HFFc6 (cell line): ENCODE measurements at regions not wholly inside any gene's neighbourhood (a gene's known extent, or its start where the extent isn't known, plus 50 kb on each side); places are given as distances from the start of the nearest gene placed in this dataset.

Source experiments
- DNase-seq: peaks from one replicate; pipeline ENCODE4 v3.0.0-alpha.2; 2018
- H3K27ac Mint-ChIP-seq: 2 replicates; pipeline ENCODE4 v1.8.0; 2020; ENCODE audit warnings: mild to moderate bottlenecking, mixed read lengths
- H3K27me3 Mint-ChIP-seq: 2 replicates; pipeline ENCODE4 v1.8.0; 2021; ENCODE audit warnings: mild to moderate bottlenecking, moderate library complexity, mixed read lengths; ENCODE audit not compliant: insufficient read depth
- H3K36me3 Mint-ChIP-seq: 2 replicates; pipeline ENCODE4 v1.8.0; 2021; ENCODE audit warnings: low read depth, mixed read lengths
- H3K4me1 Mint-ChIP-seq: 2 replicates; pipeline ENCODE4 v1.8.0; 2020; ENCODE audit warnings: low read depth, mixed read lengths
- H3K4me3 Mint-ChIP-seq: 2 replicates; pipeline ENCODE4 v1.8.0; 2020; ENCODE audit warnings: mild to moderate bottlenecking, moderate library complexity, mixed read lengths
- H3K9me3 Mint-ChIP-seq: 2 replicates; pipeline ENCODE4 v1.8.0; 2020; ENCODE audit warnings: mild to moderate bottlenecking, mixed read lengths
- CTCF ChIP-seq: fragments of 200-600 bp; sonication (generic); IDR thresholded peaks from 2 replicates; pipeline ENCODE4 v1.5.0; 2021; ENCODE audit warnings: antibody characterized with exemption, mild to moderate bottlenecking

GRCh38 chr3:5384557-5385236 is 197.2 kb downstream of the EDEM1 start:
- no peak for DNase-seq
- H3K4me3 Mint-ChIP-seq: no peak overlapping the region
- H3K27me3 Mint-ChIP-seq: no peaks in the 10 kb centered on the region
- H3K27ac Mint-ChIP-seq: no peak overlapping the region
- TF ChIP-seq CTCF: no peak
- no peaks in the 10 kb centered on the region for H3K4me1 Mint-ChIP-seq
- peaks cover 8% of the 10 kb centered on the region; the same call in 1 of the 2 replicates for H3K9me3 Mint-ChIP-seq
- no peaks in the 10 kb centered on the region for H3K36me3 Mint-ChIP-seq

GRCh38 chr3:5388091-5388490 is 200.6 kb downstream of the EDEM1 start:
- Mint-ChIP-seq H3K27me3 (no peaks in the 10 kb centered on the region), H3K36me3 (no peaks in the 10 kb centered on the region), H3K27ac (no peak overlapping the region), H3K4me3 (no peak overlapping the region), H3K4me1 (no peaks in the 10 kb centered on the region), H3K9me3 (peaks cover 2% of the 10 kb centered on the region; the same call in 1 of the 2 replicates)
- DNase-seq: no peak
- TF ChIP-seq CTCF: no peak

GRCh38 chr3:5389057-5389456 is 201.6 kb downstream of the EDEM1 start:
- no peak overlapping the region for H3K27ac Mint-ChIP-seq
- no peak for TF ChIP-seq CTCF
- peaks cover 4% of the 10 kb centered on the region; the same call in 1 of the 2 replicates for H3K9me3 Mint-ChIP-seq
- no peaks in the 10 kb centered on the region for H3K4me1 Mint-ChIP-seq
- H3K36me3 Mint-ChIP-seq: no peaks in the 10 kb centered on the region
- DNase-seq: no peak
- no peak overlapping the region for H3K4me3 Mint-ChIP-seq
- H3K27me3 Mint-ChIP-seq: no peaks in the 10 kb centered on the region; the same call in 1 of the 2 replicates

- Mint-ChIP-seq H3K27me3 (no peaks in the 10 kb centered on the region; the same call in 1 of the 2 replicates), H3K4me1 (no peaks in the 10 kb centered on the region), H3K27ac (no peak overlapping the region), H3K4me3 (no peak overlapping the region), H3K9me3 (peaks cover 4% of the 10 kb centered on the region; the same call in 1 of the 2 replicates), H3K36me3 (no peaks in the 10 kb centered on the region)
- DNase-seq: no peak
- TF ChIP-seq CTCF: no peak
Measured at GRCh38 chr3:5390221-5390620, 202.7 kb downstream of the EDEM1 start.

GRCh38 chr3:5390936-5391625 is 203.6 kb downstream of the EDEM1 start:
- DNase-seq: no peak
- no peak for TF ChIP-seq CTCF
- Mint-ChIP-seq H3K27ac (no peak overlapping the region), H3K36me3 (no peaks in the 10 kb centered on the region), H3K4me1 (no peaks in the 10 kb centered on the region), H3K9me3 (peaks cover 4% of the 10 kb centered on the region; the same call in 1 of the 2 replicates), H3K27me3 (no peaks in the 10 kb centered on the region; the same call in 1 of the 2 replicates), H3K4me3 (no peak overlapping the region)
